RCC 7860 (cell line): ENCODE measurements at regions not wholly inside any gene's neighbourhood (a gene's known extent, or its start where the extent isn't known, plus 50 kb on each side); places are given as distances from the start of the nearest gene placed in this dataset.
A peak's percentile ranks its signal among the peaks of the same experiment; 100 is the strongest.
"Not testable (repeated sequence)": the region's sequence is repeated elsewhere in the genome, so short reads cannot be mapped to it uniquely, and the experiment has no call there.

Source experiments
- DNase-seq: peaks from one replicate; pipeline ENCODE4 v3.0.0-alpha.2; 2015; ENCODE audit warnings: low spot score
- FAIRE-seq: peaks from 2 replicates; lab custom pipeline; 2012; peaks lifted over from hg19 to GRCh38; lab: Jason Lieb, UNC

DNA sequence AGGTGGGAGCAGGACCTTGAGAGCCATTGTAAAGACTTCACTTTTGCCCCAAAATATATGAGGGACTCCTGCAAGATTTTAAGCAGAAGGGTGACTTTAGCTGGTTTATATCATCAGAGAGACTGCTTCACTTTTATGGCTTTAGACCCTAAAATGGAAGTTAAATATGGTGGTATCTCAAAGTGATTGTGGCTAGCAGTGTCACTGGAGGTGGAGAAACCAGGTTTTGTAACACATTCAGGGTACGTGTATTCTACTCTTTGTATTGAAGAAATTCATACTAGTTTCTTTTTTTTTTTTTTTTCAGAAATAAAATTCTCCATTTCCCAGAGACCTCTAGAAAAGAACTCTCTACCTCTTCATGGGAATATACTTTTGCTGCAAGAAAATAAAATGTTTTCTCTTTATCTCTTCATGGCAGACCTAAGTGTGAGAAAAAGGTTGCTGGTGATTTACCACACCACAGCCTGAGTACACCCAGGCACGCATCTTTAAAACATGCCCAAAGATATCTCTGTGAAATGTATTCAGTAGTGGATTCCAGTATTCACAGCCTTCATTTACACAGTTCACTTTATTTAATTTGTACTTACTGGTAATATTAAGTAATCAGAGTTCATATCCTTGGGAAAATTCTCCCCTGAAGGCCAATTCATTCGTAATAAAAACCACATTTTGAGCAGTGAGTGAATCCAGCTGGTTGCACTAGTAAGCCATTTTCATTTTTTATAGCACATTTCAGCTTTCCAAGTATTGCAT lies 74.3 kb upstream of the GUCY1A1 start:
- DNase-seq (no peak), FAIRE-seq (no peak)

DNA sequence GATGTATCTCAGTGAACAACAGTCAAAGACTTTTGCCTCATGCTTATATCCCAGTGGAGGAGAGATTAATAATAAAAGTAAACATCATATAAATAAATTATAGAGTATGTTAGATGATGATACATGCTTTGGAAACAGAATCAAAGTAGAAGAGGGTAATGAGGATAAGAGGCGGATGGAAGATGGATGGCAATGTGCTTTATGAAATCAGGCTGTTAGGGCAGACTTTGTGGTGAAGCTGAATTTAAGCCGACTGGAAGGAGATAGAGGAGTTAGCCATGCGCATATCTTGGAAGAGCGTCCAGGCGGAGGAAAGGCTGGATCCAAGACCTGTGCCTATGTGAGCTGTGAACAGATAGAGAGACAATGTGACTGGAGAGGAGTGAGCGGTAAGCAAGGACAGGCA lies 74.9 kb upstream of the GUCY1A1 start:
- no peak for DNase-seq
- FAIRE-seq, result no peak

DNA sequence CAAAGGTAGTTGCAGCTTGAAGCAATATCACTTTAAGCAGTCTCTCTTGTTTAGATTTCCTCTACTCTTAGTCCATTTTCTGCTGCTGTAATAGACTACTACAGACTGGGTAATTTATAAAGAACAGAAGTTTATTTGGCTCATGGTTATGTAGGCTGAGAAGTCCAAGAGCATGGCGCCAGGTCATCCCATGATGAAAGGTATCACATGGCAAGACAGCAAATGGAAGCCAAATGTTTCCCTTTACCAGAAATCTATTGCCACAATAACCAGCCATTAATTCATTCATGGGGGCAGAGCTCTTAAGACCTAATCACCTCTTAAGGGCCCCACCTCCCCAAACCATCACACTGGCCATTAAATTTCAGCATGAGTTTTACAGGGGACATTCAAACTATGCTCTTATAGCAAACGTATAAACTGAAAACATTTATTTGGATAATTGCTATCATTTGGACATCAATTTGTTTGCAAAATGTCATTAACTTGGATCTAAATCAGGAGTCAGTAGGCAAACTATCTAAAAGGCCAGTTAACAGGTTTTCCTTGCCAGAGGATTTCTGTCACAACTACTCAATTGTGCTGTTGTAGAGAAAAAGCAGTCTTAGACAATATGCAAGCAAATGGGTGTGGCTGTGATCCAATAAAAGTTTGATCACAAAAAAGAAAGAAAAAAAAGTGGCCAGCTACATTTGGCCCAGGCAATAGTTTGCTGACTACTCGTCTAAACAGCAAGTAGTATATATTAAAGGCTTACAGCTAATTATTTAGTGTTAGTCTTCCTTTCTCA lies 75.7 kb upstream of the GUCY1A1 start:
- FAIRE-seq (no peak), DNase-seq (no peak)

DNA sequence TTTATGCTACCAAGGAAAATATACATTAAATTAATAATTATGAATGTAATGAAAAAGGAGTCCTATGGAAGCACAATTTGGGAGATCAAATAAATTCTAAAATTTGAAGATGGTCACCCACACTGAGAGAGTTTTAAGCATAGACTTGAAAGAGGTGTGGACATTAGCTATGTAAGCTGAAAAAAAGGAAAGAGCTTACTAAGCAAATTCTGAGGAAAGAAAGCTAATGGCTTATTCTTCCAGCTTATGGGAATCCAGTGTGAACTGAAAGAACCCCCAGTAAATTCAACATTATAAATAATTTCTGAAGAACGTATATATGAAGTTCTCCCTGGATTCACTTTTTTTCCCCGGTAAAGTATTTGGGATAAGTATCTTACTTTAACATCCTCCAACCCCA lies 78.2 kb upstream of the GUCY1A1 start:
- no peak for DNase-seq
- no peak for FAIRE-seq

DNA sequence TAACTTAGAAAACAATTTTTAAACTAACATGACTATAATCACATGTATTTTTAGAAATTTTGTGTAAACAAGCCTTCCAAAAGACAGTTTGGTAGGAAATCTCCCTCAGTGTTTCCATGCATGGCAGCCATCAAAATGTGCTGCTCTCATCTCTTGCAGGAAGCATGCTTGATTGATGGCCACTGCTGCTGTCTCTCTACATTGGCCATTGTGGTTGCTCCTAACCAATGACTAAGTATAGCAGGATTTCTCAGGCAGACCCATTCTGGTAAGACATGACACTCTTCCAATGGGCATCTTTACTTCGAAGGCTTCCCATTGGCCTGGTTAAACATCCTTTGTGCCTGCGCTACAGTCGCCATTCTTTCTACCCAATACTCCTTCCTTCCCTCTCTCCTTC lies 78.9 kb upstream of the GUCY1A1 start:
- FAIRE-seq (no peak), DNase-seq (no peak)

DNA sequence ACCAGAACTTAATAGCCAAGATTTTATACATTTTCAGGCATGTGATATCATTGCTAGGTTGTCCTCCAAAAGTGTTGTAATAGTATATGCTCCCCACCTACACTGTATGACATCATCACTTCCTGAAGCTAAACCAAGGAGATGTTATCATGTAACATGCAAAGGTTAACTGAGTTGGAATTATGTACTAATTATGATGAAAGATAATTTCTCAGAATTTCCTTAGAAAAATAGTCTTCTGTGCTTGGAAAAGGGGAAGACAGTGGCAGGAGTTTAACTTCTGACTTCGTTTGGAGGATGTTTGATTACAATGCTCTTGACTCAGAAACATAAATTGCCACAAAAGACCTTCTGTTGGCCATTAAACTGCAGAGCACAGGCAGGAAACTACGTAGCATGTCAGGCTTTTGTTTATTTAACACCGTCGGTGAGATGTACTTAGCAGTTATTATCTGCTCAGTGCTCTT lies 83.6 kb upstream of the GUCY1A1 start:
- FAIRE-seq (no peak), DNase-seq (peak; percentile 9)

DNA sequence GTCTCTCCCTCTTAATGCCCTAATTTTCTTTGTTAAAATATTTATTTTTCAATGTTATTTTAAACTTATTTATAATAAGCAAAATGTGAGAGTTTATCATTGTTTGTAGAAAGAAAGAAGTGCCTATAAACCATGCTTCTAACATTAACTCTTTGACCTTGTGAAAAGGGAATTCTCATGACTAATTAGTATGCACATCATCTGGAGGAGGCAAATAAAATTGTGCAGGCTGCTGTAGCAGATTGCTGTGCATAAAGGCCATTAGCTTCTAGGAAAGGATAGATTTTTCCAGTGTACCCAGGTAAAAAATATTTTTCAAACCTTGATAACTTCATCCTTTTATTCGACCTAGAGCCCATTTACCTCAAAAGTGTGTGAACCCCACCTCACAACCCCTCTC lies 84.6 kb upstream of the GUCY1A1 start:
- DNase-seq (no peak), FAIRE-seq (no peak)

DNA sequence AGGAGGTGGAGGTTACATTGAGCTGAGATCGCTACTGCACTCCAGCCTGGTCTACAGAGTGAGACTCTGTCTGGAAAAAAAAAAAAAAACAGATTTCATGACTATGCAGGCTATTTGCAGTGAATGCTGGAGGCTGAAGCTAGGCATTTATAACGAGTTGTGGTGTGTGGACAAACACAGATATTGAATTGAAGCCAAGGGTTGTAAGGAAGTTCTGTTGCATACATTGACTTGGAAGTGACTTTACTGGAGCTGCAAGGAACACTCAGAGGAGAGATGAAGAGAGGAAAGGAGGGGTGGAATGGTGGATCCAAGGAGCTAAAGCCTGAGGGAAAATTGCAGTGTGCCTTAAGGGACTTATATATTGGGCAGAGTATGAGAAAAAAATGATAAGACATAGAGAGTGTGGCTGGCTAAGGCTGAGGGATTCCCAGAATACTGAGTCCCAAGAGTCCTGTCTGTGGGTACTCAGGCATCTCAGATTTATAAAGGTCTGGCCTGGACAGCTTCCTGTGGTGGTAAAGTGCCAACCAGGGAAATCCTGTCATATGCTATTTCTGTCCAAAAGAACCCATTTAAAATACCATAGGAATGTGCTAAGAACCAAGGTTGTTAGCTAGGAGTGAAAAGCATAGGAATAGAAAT lies 87.8 kb upstream of the GUCY1A1 start:
- no peak for DNase-seq
- no peak for FAIRE-seq

DNA sequence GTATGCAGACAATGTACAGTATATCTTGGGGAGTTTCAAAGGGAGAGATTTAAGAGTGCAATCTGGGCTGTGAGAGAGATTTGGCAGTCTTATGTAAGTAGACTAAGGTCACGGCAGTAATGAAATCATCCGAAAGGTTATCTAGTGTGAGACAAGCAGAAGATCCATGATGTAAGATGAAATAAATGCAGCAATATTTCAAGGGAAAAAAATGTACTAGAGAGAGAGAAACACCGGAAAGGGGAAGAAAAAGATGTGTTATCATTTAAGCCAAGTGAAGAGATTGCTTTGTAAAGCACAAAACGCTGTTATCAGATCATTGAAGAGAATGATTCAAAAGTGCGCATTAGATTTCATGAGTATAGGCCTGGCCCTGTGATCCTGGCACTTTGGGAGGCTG lies 88.4 kb upstream of the GUCY1A1 start:
- no peak for FAIRE-seq
- no peak for DNase-seq

DNA sequence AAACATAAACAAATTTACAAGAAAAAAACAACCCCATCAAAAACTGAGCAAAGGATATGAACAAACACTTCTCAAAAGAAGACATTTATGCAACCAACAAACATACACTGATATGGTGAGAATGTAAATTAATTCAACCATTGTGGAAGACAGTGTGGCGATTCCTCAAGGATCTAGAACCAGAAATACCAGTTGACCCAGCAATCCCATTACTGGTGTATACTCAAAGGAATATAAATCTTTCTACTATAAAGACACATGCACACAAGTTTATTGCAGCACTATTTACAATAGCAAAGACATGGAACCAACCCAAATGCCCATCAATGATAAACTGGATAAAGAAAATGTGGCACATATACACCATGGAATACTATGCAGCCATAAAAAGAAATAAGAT lies 92.3 kb upstream of the GUCY1A1 start:
- not testable (repeated sequence) for FAIRE-seq, DNase-seq

DNA sequence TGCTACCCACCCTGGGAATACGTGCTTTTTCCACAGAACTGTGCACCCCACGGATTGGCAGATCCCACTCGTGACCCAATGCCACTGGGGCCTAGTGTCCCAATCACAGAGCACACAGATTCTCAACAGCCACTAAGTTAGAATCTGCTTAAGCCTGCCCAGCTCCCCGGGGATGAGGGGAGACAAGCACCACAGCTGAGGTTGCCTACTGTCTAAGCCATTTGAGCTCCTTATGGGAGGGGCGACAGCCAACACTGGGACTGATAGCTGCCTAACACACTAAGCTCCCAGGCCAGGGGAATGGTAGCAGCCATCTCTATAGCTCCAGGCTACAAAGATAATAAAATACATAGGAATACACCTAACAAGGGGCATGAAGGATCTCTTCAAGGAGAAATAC lies 93.5 kb upstream of the GUCY1A1 start:
- DNase-seq, result no peak
- FAIRE-seq, result no peak

DNA sequence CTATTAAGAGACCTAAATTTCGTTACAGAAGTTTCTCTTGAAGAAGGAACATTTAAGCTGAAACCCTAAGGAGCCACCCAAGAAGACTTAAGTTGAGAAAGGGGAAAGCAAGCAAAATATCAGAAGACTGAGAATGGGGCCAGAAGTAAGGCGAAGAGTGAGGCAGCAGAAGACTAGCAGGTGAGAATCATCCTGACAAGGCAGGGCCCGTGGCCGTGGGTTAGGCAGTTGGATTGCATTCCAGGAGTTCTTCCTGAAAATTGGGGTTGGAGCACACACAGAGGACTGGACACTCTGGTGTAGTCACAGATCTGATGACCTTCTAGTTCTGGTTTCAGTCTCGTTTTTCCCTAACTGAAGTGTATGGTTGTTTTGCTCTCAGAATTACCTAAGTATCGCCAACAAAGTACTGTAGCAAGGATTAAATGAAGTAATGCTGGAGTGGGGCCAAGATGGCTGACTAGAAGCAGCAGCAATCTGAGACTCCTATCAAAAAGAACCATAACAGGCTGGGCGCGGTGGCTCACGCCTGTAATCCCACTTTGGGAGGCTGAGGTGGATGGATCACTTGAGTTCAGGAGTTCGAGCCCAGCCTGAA lies 94.4 kb upstream of the GUCY1A1 start:
- FAIRE-seq (no peak), DNase-seq (no peak)

DNA sequence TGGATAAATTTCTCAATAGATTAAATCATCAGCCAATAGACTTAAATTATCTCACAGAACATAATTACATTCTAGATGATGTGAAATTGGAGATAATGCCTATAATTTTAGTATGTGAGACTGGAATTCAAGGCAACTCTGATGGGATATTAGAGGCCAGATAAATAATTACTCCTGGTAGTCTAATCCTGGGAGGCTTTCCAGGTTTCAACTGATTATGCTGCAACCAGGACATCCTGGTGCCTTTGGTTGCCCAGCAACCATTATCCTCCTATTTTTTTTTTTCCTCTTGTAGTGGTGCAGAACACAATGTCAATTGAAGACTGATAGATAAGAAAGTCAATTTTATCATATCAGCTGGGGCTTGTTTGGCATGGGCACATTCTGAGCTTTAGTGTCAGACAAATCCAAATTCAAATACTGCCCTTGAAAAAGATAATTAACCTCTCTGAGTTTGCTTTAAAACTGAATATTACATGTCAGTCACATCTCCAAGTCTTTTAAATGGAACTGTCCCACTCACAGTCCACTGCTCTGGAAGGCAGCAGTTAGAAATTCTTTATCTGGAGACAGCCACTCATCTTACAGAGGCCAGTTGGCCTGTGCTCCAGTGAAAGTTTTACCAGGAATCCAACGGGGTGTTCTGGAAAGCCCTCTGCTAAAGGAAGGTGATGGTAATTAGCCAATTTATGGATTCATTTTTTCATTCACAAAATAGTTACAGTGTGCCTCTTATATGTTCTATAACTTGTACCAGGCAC lies 95.3 kb upstream of the GUCY1A1 start:
- DNase-seq, result no peak
- FAIRE-seq, result no peak

DNA sequence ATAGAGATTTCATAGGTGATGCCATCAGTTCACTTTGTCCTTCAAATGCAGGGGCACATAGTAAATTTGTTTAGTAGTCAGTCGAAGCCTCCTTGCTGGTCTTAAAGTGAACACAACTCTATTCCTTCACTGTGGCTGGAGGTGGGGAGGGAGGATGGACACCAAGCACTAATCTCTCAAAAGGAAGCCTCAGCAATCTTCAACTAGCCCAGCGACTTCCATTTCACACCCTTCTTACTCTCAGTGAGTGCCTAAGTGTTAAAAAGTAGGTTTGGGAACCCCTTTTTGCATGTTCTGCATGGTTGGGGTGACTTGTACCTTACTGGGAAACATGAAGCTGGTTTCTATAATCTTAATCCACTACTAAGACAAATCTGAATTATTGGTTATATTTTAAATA lies 96.0 kb upstream of the GUCY1A1 start:
- DNase-seq (no peak), FAIRE-seq (no peak)

DNA sequence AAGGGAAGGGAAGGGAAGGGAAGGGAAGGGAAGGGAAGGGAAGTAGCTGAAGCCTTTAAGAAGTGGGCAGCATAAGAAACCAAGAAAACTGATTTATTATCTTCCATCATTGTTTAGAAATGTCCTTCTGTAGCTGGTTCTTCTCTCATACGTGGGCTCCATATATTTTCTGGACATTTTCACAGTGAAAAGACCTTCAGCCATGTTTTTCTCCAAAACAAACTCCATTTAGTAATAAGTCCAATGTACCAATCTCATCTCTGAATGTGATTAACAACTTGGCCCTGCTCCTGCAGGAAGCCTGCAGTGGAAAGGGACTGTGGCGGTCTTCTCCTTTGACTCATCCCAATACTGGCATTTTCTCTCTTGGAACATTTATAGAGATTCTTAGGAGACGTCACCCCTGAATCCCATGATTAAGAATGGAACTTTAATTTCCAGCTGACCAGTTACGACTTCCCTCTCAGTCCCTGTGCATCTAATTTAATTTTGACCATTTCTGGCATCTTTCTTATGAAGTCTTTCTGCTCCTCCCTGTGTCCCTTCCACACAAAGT lies 96.6 kb upstream of the GUCY1A1 start:
- DNase-seq (no peak), FAIRE-seq (no peak)

DNA sequence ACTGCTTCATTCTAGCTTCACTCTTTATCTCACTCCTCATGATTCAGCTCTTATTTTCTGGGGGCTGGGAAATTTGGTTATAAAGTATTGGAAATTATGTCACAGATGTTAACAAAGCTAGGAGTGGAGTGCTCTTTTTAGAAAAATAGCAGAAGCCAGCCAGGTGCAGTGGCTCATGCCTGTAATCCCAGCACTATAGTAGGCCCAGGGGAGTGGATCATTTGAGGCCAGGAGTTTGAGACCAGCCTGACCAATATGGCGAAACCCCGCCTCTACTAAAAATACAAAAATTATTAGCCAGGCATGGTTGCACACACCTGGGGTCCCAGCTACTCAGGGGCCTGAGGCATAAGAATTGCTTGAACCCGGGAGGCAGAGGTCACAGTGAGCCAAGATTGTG lies 97.2 kb upstream of the GUCY1A1 start:
- no peak for DNase-seq
- FAIRE-seq, result no peak

DNA sequence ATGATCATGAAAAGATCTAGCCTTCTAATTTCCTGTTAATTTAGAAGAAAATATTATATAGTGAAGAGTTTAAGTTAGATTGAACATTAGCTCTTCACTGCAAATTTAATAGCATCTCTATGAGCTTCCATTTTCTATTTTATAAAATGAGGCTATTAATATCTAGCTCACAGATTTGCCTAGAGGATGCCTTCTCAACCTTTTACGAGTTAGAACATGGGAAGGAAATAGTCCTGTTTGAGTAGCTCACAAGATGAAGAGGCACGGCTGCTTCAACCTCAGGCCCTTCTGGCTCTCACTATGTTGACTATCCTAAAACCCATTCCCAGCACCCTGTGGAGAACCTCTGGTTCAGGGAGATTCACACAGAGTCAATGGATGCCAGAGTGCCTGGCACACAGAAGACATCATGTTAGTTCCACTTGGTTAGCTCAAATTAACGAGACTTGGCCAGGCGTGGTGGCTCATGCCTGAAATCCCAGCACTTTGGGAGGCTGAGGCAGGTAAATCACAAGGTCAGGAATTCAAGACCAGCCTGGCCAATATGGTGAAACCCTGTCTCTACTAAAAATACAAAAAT lies 97.9 kb upstream of the GUCY1A1 start:
- DNase-seq (no peak), FAIRE-seq (no peak)

DNA sequence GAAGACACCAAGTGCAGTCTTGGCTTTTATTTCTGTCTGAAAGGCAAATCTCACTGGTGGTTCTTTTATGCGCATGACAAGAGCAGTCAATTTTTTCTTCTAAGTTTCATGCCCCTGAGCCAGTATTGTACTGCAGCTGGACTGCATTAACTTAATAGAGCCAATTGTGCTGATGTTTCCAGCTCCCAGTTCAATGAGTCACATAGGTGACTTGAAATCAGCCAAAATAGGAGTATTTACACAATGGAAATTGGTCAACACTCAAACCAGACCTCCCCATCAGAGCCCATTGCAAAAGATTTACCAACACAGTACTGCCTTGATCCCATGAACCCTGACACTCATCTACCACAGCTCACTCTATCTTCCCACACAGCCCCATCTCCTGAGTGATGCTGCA lies 100.3 kb upstream of the GUCY1A1 start:
- no peak for DNase-seq
- FAIRE-seq, result no peak

DNA sequence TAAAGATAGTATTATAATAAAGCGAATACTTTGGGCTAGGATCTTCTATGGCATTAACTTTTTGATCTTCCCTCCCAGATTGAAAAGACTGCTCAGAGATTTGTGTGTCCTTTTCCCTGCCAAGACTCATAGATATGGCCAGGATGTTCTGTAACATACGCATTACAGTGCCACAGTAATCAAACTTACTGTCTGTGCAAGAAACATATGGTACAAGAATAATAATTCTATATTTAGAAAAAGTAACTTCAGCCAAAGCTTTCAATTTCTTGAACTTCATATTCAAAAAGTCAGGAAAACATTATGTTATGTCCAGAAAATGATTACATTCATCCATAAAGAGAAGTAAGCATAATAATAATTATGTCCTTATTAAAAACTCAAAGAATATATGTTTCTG lies 100.9 kb upstream of the GUCY1A1 start:
- no peak for FAIRE-seq
- DNase-seq, result no peak

DNA sequence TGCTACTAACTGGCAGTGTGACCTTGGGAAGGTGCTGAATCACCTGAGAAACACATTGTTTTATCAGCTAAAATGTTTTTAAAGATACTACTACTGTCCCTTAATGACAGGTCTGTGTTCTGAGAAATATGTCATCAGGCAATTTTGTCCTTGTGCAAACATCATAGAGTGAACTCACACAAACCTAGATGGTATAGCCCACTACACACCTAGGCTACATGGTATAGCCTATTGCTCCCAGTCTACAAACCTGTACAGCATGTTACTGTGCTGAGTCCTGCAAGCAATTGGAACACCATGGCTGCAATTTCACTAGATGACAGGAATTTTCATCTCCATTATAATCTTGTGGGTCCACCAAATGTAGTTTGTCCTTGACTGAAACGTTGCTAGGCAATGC lies 101.3 kb upstream of the GUCY1A1 start:
- FAIRE-seq (no peak), DNase-seq (no peak)
